OCI-LY3 (cell line): ENCODE measurements at regions not wholly inside any gene's neighbourhood (a gene's known extent, or its start where the extent isn't known, plus 50 kb on each side); places are given as distances from the start of the nearest gene placed in this dataset.

Experiments
- CTCF ChIP-seq: fragments of 200-600, 300-600 bp; sonication (generic); IDR thresholded peaks from 2 replicates; pipeline ENCODE4 v1.5.1; 2014; ENCODE audit warnings: antibody characterized with exemption, low read length, low read depth
- EZH2phosphoT487 ChIP-seq: fragments of 200-600 bp; shearing (Covaris generic); IDR thresholded peaks from 2 replicates; pipeline ENCODE4 v1.6.1; 2018; ENCODE audit warnings: antibody characterized with exemption, mixed run types, low read depth

GRCh38 chr3:72494130-72494529, 354.1 kb downstream of the SHQ1 start:
- TF ChIP-seq CTCF (no peak), EZH2phosphoT487 (no peak)
